C4-2B (cell line): ENCODE measurements at regions not wholly inside any gene's neighbourhood (a gene's known extent, or its start where the extent isn't known, plus 50 kb on each side); places are given as distances from the start of the nearest gene placed in this dataset.

Source experiments
- CTCF ChIP-seq: fragments of 450-650 bp; conservative IDR thresholded peaks from 2 replicates; pipeline ENCODE4 v1.5.1; 2017; ENCODE audit warnings: mild to moderate bottlenecking
- ZFX ChIP-seq: fragments of 450-650 bp; IDR thresholded peaks from 2 replicates; pipeline ENCODE4 v1.6.1; 2017

- TF ChIP-seq CTCF, result no peak
- no peak for TF ChIP-seq ZFX
Measured at GRCh38 chr7:155395176-155395797, 62.6 kb upstream of the EN2 start.
